ENCODE measurements at regions not wholly inside any gene's neighbourhood (a gene's known extent, or its start where the extent isn't known, plus 50 kb on each side); places are given as distances from the start of the nearest gene placed in this dataset.
"Not testable (repeated sequence)": the region's sequence is repeated elsewhere in the genome, so short reads cannot be mapped to it uniquely, and the experiment has no call there.

DNA sequence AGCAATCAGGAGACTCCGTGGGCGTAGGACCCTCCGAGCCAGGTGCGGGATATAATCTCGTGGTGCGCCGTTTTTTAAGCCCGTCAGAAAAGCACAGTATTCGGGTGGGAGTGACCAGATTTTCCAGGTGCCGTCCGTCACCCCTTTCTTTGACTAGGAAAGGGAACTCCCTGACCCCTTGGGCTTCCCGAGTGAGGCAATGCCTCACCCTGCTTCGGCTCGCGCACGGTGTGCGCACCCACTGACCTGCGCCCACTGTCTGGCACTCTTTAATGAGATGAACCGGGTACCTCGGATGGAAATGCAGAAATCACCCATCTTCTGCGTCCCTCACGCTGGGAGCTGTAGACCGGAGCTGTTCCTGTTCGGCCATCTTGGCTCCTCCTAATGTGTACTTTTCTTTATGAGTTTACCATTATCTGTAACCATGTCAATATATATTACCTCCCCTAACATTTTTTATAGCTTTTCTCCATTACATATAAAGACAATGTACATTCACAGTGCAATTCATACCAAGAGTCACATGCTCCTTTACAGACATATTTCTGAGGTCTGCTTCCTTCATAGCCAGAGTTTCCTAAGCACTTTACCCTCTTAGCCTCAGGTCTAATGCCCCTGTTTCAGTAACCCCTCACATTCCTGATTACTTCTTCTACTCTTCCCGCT, 71.4 kb upstream of the TLE4 start:
- not testable (repeated sequence) for DNase-seq

DNA sequence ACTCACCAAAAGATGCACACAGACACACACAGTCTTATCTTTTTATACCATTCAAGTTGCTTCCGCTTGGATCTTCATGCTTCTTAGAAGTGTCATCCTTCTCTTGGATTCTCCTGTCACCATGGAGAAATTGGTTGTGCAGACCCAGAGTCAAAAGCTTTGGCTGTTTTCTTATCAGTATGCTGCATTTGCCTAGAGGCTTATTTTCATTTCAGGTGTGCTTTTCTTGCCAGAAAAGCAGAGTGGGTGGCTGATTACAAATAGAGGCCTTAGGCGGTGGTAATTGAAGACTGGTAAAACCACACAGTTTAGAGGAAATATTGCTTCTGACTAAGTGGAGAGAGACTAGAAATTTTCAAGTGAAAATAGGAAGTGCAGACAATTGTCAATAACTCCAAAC, 70.2 kb upstream of the TLE4 start:
- no peak for DNase-seq

DNA sequence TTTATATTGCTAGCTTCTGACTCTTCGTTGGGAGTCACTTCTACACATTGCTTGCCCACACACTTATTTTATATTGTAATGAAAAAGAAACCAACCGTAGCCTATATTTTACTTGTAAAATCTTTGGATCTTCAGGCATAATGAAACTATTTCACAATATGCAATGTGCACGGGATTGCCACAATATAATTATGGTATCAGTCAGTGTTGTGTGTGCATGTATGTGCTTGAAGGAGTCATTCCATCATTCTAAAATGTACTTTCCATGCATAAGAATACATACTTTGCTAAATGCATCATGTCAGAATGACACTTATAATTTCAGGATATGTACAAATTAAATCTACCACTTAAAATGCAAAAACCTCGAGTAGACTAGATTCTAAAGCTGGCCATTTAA, 64.0 kb upstream of the TLE4 start:
- DNase-seq, result no peak

DNA sequence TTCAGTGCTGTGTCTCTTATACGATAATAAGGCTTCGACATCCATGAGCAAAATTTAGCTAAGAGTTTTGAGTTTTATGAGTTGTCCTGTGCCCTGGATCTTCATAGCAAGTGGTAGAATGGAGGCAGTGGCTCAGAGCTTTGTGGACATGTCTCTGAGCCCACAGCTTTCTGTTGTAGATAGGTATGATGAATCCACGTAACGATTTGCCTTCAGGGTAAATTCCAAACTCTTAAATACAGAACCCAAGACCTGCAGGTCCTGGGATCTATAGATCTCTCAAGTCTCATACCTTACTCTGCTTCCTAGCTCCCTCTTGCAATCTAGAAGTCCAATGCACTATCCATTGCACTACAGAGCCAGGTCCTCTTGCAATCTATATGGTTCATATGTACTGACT, 59.5 kb upstream of the TLE4 start:
- no peak for DNase-seq
